ENCODE measurements at regions not wholly inside any gene's neighbourhood (a gene's known extent, or its start where the extent isn't known, plus 50 kb on each side); places are given as distances from the start of the nearest gene placed in this dataset.

GRCh38 chr16:87552072-87552718 lies 50.1 kb upstream of the JPH3 start:
- DNase-seq, result no peak

GRCh38 chr16:87551487-87551886 lies 50.8 kb upstream of the JPH3 start:
- DNase-seq, result no peak

DNA sequence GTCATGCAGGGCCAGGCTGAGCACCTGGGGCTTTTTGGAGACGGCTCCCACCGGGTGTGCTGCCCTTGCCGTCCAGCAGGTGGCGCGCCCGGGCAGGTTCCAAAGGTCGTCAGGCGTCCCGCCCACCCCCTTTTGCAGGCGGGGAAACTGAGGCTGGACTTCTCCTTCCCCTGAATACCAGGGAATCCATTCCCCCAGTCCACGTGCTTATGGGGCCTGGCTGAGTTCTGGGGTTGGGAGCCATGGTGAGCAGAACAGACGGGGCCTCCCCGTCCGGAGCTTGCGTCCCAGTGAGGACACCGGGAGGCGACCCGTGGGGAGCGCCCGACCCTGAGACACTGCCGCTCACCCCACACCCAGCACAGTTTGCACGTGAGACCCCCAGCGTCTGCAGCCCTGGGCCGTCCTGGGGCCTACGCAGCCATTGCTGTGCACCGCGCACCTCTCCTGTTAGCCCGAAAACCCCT lies 51.8 kb upstream of the JPH3 start:
- DNase-seq, result peak; percentile 71

DNA sequence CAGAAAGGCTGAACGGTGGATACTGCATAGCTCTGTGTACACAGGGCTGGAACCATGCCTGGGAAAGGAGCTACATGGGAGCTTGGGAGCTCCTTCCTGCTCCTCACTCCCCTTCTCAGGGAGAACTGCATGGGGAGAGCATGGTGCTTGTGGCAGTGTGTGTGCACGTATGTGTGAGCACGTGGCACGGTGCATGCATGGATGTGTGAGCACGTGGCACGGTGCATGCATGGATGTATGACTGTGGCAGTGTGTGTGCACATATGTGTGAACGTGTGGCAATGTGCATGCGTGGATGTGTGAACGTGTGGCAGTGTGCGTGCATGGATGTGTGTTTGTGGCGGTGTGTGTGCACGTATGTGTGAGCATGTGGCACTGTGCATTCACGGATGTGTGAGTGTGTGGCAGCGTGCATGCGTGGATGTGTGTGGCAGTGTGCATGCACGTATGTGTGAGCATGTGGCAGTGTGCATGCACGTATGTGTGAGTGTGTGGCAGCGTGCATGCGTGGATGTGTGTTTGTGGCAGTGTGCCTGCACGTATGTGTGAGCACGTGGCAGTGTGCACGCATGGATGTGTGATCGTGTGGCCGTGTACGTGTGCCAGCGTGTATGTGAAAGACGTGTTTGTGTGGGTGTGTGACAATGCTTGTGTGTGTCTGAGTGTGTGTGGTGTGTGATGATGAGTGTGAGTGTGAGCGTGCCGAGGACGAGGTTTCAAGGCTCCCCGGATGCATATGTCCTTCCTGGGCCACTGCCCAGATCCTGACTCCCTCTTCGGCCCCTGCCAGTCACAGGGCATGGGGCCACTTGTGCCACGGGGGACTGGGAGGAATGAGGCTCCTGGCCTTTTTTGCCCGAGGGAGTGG lies 52.4 kb upstream of the JPH3 start:
- DNase-seq, result no peak

DNA sequence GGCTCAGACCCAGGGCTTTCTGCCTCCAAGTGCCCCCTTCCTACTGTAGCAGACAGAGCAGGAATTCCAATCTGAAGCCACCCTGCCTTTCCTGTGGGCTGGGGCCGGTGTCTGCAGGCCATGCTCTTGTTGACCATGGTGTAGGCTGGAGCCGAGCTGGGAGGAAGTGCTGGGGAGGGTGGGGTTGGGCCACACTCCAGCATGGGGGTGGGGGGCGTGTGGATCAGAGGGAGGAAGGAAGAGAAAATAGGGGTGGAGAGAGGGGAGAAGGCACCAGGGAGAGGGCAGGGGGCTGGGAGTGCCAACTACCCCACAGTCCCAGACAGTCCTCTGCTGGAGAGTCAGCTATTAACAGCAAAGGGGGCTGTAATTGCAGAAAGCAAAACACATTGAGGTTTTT lies 54.3 kb upstream of the JPH3 start:
- no peak for DNase-seq

GRCh38 chr16:87543436-87544191 lies 50.8 kb upstream of the ZCCHC14 start:
- DNase-seq, result no peak

- no peak for DNase-seq
Observed at GRCh38 chr16:87542531-87543102, 49.8 kb upstream of the ZCCHC14 start.
